GM23248 (cell line): ENCODE measurements at regions not wholly inside any gene's neighbourhood (a gene's known extent, or its start where the extent isn't known, plus 50 kb on each side); places are given as distances from the start of the nearest gene placed in this dataset.
"Not testable (repeated sequence)": the region's sequence is repeated elsewhere in the genome, so short reads cannot be mapped to it uniquely, and the experiment has no call there.

ENCODE experiments used
- DNase-seq: peaks from one replicate; pipeline ENCODE4 v3.0.0-alpha.2; 2015
- H2AFZ ChIP-seq: fragments of 200-600 bp; sonication (generic); 2 replicates; pipeline ENCODE4 v1.6.1; 2016; ENCODE audit warnings: antibody characterized with exemption
- H3F3A ChIP-seq: fragments of 200-600 bp; sonication (generic); 2 replicates; pipeline ENCODE4 v1.6.1; 2016; ENCODE audit warnings: mild to moderate bottlenecking, antibody characterized with exemption, mixed run types; ENCODE audit not compliant: insufficient read depth
- H3K27ac ChIP-seq: fragments of 200-600 bp; sonication (generic); 2 replicates; pipeline ENCODE4 v1.5.1; 2016; ENCODE audit warnings: mild to moderate bottlenecking
- H3K27me3 ChIP-seq: fragments of 200-600 bp; sonication (generic); replicated peaks from 2 replicates; pipeline ENCODE4 v1.6.1; 2016; ENCODE audit warnings: mild to moderate bottlenecking; ENCODE audit not compliant: insufficient read depth
- H3K36me3 ChIP-seq: fragments of 200-600 bp; sonication (generic); 2 replicates; pipeline ENCODE4 v1.6.1; 2016; ENCODE audit warnings: low read depth, mild to moderate bottlenecking
- H3K4me1 ChIP-seq: fragments of 200-600 bp; sonication (generic); 2 replicates; pipeline ENCODE4 v1.6.1; 2016; ENCODE audit warnings: mild to moderate bottlenecking; ENCODE audit not compliant: insufficient read depth
- H3K4me2 ChIP-seq: fragments of 200-600 bp; sonication (generic); one replicate; pipeline ENCODE4 v1.6.1; 2016; ENCODE audit warnings: mild to moderate bottlenecking; ENCODE audit not compliant: unreplicated experiment
- H3K4me3 ChIP-seq: fragments of 200-600 bp; sonication (generic); 2 replicates; pipeline ENCODE4 v1.5.1; 2016; ENCODE audit warnings: mild to moderate bottlenecking
- H3K79me2 ChIP-seq: fragments of 200-600 bp; sonication (generic); 2 replicates; pipeline ENCODE4 v1.6.1; 2016; ENCODE audit warnings: mild to moderate bottlenecking; ENCODE audit not compliant: insufficient read depth
- H3K9ac ChIP-seq: fragments of 200-600 bp; sonication (generic); 2 replicates; pipeline ENCODE4 v1.6.1; 2016; ENCODE audit warnings: mild to moderate bottlenecking
- H3K9me2 ChIP-seq: fragments of 200-600 bp; sonication (generic); 2 replicates; pipeline ENCODE4 v1.6.1; 2016; ENCODE audit warnings: mixed run types, mild to moderate bottlenecking, moderate library complexity; ENCODE audit not compliant: insufficient read depth
- H3K9me3 ChIP-seq: fragments of 200-600 bp; sonication (generic); one replicate; pipeline ENCODE4 v1.6.1; 2017; ENCODE audit warnings: low read depth
- H4K20me1 ChIP-seq: fragments of 200-600 bp; sonication (generic); 2 replicates; pipeline ENCODE4 v1.6.0; 2016; ENCODE audit not compliant: insufficient read depth
- WGBS, 2 experiments: methylation state at CpG; one replicate each; pipeline ENCODE4 v1.1.6; 2015 to 2017; ENCODE audit warnings: low lambda C conversion rate in 2 of 2, low coverage in 1 of 2; ENCODE audit errors: missing lambda C conversion rate in 2 of 2; 5-methylcytosine and 5-hydroxymethylcytosine counted together
- in situ Hi-C: fragments of 300-500 bp; cut with MboI; formaldehyde crosslinking; loops from 2 replicates; pipeline ENCODE4 v1.15.0; 2020

GRCh38 chr1:146298575-146298897 is 69.7 kb upstream of the NOTCH2NLA start:
- in situ Hi-C loops, H3K4me3 ChIP-seq, DNase-seq, H3F3A ChIP-seq, H3K9me2 ChIP-seq, H3K36me3 ChIP-seq, H3K4me2 ChIP-seq, H3K9me3 ChIP-seq, H3K27ac ChIP-seq, H3K4me1 ChIP-seq, H2AFZ ChIP-seq, H3K9ac ChIP-seq, H3K79me2 ChIP-seq, H3K27me3 ChIP-seq, H4K20me1 ChIP-seq: not testable (repeated sequence)
- whole genome bisulfite sequencing, 2 experiments: no CpG with 5 or more reads among the region's 5 CpGs

GRCh38 chr1:146297781-146298574 is 69.2 kb upstream of the NOTCH2NLA start:
- H3K36me3 ChIP-seq, DNase-seq, H3K79me2 ChIP-seq, H2AFZ ChIP-seq, H3K27ac ChIP-seq, H3K9me3 ChIP-seq, H3K4me1 ChIP-seq, H3K9me2 ChIP-seq, H3F3A ChIP-seq, H3K9ac ChIP-seq, H3K4me3 ChIP-seq, H4K20me1 ChIP-seq, H3K4me2 ChIP-seq, in situ Hi-C loops, H3K27me3 ChIP-seq: not testable (repeated sequence)
- no CpG with 5 or more reads among the region's 68 CpGs for WGBS, 2 experiments

GRCh38 chr1:146292940-146293936 is 64.4 kb upstream of the NOTCH2NLA start:
- WGBS, 2 experiments: no CpG with 5 or more reads among the region's 9 CpGs
- H3K4me3 ChIP-seq, H3K36me3 ChIP-seq, in situ Hi-C loops, H4K20me1 ChIP-seq, H3K4me2 ChIP-seq, H3K79me2 ChIP-seq, H3K4me1 ChIP-seq, DNase-seq, H3K9me3 ChIP-seq, H2AFZ ChIP-seq, H3F3A ChIP-seq, H3K9me2 ChIP-seq, H3K27ac ChIP-seq, H3K27me3 ChIP-seq, H3K9ac ChIP-seq: not testable (repeated sequence)

GRCh38 chr1:146292424-146292823 is 63.6 kb upstream of the NOTCH2NLA start:
- H4K20me1 ChIP-seq, H3K9me2 ChIP-seq, H2AFZ ChIP-seq, in situ Hi-C loops, H3K9me3 ChIP-seq, H3K4me1 ChIP-seq, H3K36me3 ChIP-seq, H3K4me2 ChIP-seq, DNase-seq, H3K9ac ChIP-seq, H3F3A ChIP-seq, H3K4me3 ChIP-seq, H3K79me2 ChIP-seq, H3K27me3 ChIP-seq, H3K27ac ChIP-seq: not testable (repeated sequence)
- no CpG with 5 or more reads among the region's 4 CpGs for WGBS, 2 experiments

- H4K20me1 ChIP-seq, in situ Hi-C loops, H3K79me2 ChIP-seq, H3K9me2 ChIP-seq, H3K9me3 ChIP-seq, H3K9ac ChIP-seq, H3F3A ChIP-seq, H3K27ac ChIP-seq, H3K4me1 ChIP-seq, H3K4me3 ChIP-seq, H3K36me3 ChIP-seq, H3K27me3 ChIP-seq, DNase-seq, H2AFZ ChIP-seq, H3K4me2 ChIP-seq: not testable (repeated sequence)
- no CpG with 5 or more reads among the region's 6 CpGs for WGBS, 2 experiments
These were observed 59.1 kb upstream of the NOTCH2NLA start for GRCh38 chr1:146287881-146288280.

- H3K36me3 ChIP-seq, H3K4me3 ChIP-seq, H3K4me1 ChIP-seq, H3K27ac ChIP-seq, H4K20me1 ChIP-seq, H3K27me3 ChIP-seq, H3K9ac ChIP-seq, H3K4me2 ChIP-seq, H3K9me3 ChIP-seq, H3F3A ChIP-seq, DNase-seq, in situ Hi-C loops, H3K9me2 ChIP-seq, H2AFZ ChIP-seq, H3K79me2 ChIP-seq: not testable (repeated sequence)
- no CpG with 5 or more reads among the region's 1 CpG for WGBS, 2 experiments
These were observed 55.9 kb upstream of the NOTCH2NLA start for GRCh38 chr1:146284760-146285159.

- H3K36me3 ChIP-seq, in situ Hi-C loops: not testable (repeated sequence)
- WGBS, 2 experiments: no CpG with 5 or more reads among the region's 3 CpGs
These were observed 54.7 kb upstream of the NOTCH2NLA start for GRCh38 chr1:146283527-146283880.

More at GRCh38 chr1:146283527-146283880, 54.7 kb upstream of the NOTCH2NLA start:
- not testable (repeated sequence) for H3K9ac ChIP-seq, H3K9me2 ChIP-seq, H3K79me2 ChIP-seq, DNase-seq, H3K9me3 ChIP-seq, H3K4me2 ChIP-seq, H3K4me3 ChIP-seq, H3K4me1 ChIP-seq, H3K27ac ChIP-seq, H3K27me3 ChIP-seq, H4K20me1 ChIP-seq, H2AFZ ChIP-seq, H3F3A ChIP-seq
